H9 (cell line): ENCODE measurements at regions not wholly inside any gene's neighbourhood (a gene's known extent, or its start where the extent isn't known, plus 50 kb on each side); places are given as distances from the start of the nearest gene placed in this dataset.

Source experiments
- DNase-seq: peaks from one replicate; pipeline ENCODE4 v3.0.0-alpha.2; 2017
- H2AFZ ChIP-seq: one replicate; pipeline ENCODE4 v1.6.1; 2013; ENCODE audit warnings: mild to moderate bottlenecking, low read length, control low read depth, moderate library complexity
- H2AK5ac ChIP-seq: 2 replicates; pipeline ENCODE4 v1.6.1; 2013; ENCODE audit warnings: low read length, control low read depth, mixed read lengths; ENCODE audit not compliant: insufficient read length
- H2BK120ac ChIP-seq: one replicate; pipeline ENCODE4 v1.6.1; 2013; ENCODE audit warnings: low read depth, mild to moderate bottlenecking, low read length, control low read depth, inconsistent platforms; ENCODE audit not compliant: poor library complexity, severe bottlenecking
- H2BK12ac ChIP-seq: 2 replicates; pipeline ENCODE4 v1.6.1; 2013; ENCODE audit warnings: low read length, control low read depth, mixed read lengths, low read depth; ENCODE audit not compliant: insufficient read length
- H2BK15ac ChIP-seq: 2 replicates; pipeline ENCODE4 v1.6.1; 2013; ENCODE audit warnings: low read depth, low read length, control low read depth
- H2BK20ac ChIP-seq: one replicate; pipeline ENCODE4 v1.6.1; 2013; ENCODE audit warnings: low read depth, mild to moderate bottlenecking, low read length, control low read depth, inconsistent platforms; ENCODE audit not compliant: poor library complexity, severe bottlenecking
- H2BK5ac ChIP-seq: 2 replicates; pipeline ENCODE4 v1.6.1; 2013; ENCODE audit warnings: low read length, control low read depth, mixed read lengths; ENCODE audit not compliant: insufficient read length
- H3K14ac ChIP-seq: 2 replicates; pipeline ENCODE4 v1.6.1; 2013; ENCODE audit warnings: low read length, control low read depth; ENCODE audit not compliant: insufficient read depth
- H3K18ac ChIP-seq: 2 replicates; pipeline ENCODE4 v1.6.1; 2013; ENCODE audit warnings: low read depth, mild to moderate bottlenecking, mixed read lengths, low read length, control low read depth; ENCODE audit not compliant: insufficient read length
- H3K23ac ChIP-seq: 2 replicates; pipeline ENCODE4 v1.6.1; 2013; ENCODE audit warnings: low read length, control low read depth, mixed read lengths, low read depth; ENCODE audit not compliant: insufficient read length
- H3K23me2 ChIP-seq: 2 replicates; pipeline ENCODE4 v1.6.1; 2013; ENCODE audit warnings: low read depth, mild to moderate bottlenecking, mixed read lengths, low read length, control low read depth; ENCODE audit not compliant: insufficient read length, poor library complexity, severe bottlenecking
- H3K27ac ChIP-seq: 2 replicates; pipeline ENCODE4 v1.5.1; 2013; ENCODE audit warnings: low read length, control low read depth, mixed read lengths, low read depth; ENCODE audit not compliant: insufficient read length
- H3K27me3 ChIP-seq: 2 replicates; pipeline ENCODE4 v1.6.1; 2013; ENCODE audit warnings: low read length, control low read depth, inconsistent platforms; ENCODE audit not compliant: insufficient read depth
- H3K4ac ChIP-seq: 2 replicates; pipeline ENCODE4 v1.6.1; 2013; ENCODE audit warnings: low read depth, mild to moderate bottlenecking, control low read depth, inconsistent platforms, low read length, moderate library complexity
- H3K4me1 ChIP-seq: 2 replicates; pipeline ENCODE4 v1.6.1; 2013; ENCODE audit warnings: low read length, control low read depth, inconsistent platforms; ENCODE audit not compliant: insufficient read depth
- H3K4me2 ChIP-seq: 2 replicates; pipeline ENCODE4 v1.6.1; 2013; ENCODE audit warnings: low read length, control low read depth, mixed read lengths; ENCODE audit not compliant: insufficient read length, insufficient read depth
- H3K56ac ChIP-seq: 2 replicates; pipeline ENCODE4 v1.6.1; 2013; ENCODE audit warnings: low read depth, mild to moderate bottlenecking, mixed read lengths, low read length, control low read depth; ENCODE audit not compliant: insufficient read length
- H3K79me1 ChIP-seq: 2 replicates; pipeline ENCODE4 v1.6.1; 2013; ENCODE audit warnings: low read depth, mild to moderate bottlenecking, moderate library complexity, low read length, control low read depth, inconsistent platforms; ENCODE audit not compliant: insufficient read depth, poor library complexity, severe bottlenecking
- H3K79me2 ChIP-seq: 2 replicates; pipeline ENCODE4 v1.6.1; 2013; ENCODE audit warnings: low read length, control low read depth, inconsistent platforms; ENCODE audit not compliant: insufficient read depth
- H3K9ac ChIP-seq: 2 replicates; pipeline ENCODE4 v1.6.1; 2013; ENCODE audit warnings: low read length, control low read depth, mixed read lengths; ENCODE audit not compliant: insufficient read length; ENCODE audit errors: extremely low read depth
- H3K9me3 ChIP-seq: one replicate; pipeline ENCODE4 v1.6.1; 2013; ENCODE audit warnings: low read depth, low read length, inconsistent platforms; ENCODE audit not compliant: control insufficient read depth
- H3T11ph ChIP-seq: one replicate; pipeline ENCODE4 v1.6.1; 2013; ENCODE audit warnings: mild to moderate bottlenecking, low read length, control low read depth, inconsistent platforms
- H4K20me1 ChIP-seq: one replicate; pipeline ENCODE4 v1.6.1; 2013; ENCODE audit not compliant: control insufficient read depth, insufficient read length, insufficient read depth
- H4K5ac ChIP-seq: 2 replicates; pipeline ENCODE4 v1.6.1; 2013; ENCODE audit warnings: low read depth, mild to moderate bottlenecking, mixed read lengths, low read length, control low read depth; ENCODE audit not compliant: insufficient read length
- H4K8ac ChIP-seq: replicated peaks from 2 replicates; pipeline ENCODE4 v1.6.1; 2013; ENCODE audit warnings: low read length, control low read depth, mixed read lengths, low read depth; ENCODE audit not compliant: insufficient read length
- H4K91ac ChIP-seq: 2 replicates; pipeline ENCODE4 v1.6.1; 2013; ENCODE audit warnings: low read depth, mild to moderate bottlenecking, moderate library complexity, mixed read lengths, low read length, control low read depth; ENCODE audit not compliant: insufficient read length
- H3K27ac Mint-ChIP-seq, 3 experiments: 2 replicates in 2 of 3; 3 replicates in 1 of 3; pipeline ENCODE4 v1.8.0; 2020 to 2021; ENCODE audit warnings: mixed read lengths in 3 of 3, mild to moderate bottlenecking in 1 of 3, moderate library complexity in 1 of 3
- H3K27me3 Mint-ChIP-seq: 2 replicates; pipeline ENCODE4 v1.8.0; 2021; ENCODE audit warnings: low read depth, mild to moderate bottlenecking, moderate library complexity, mixed read lengths
- H3K36me3 Mint-ChIP-seq, 3 experiments: 2 replicates in 2 of 3; 3 replicates in 1 of 3; pipeline ENCODE4 v1.8.0; 2020 to 2021; ENCODE audit warnings: low read depth in 3 of 3, mixed read lengths in 3 of 3; ENCODE audit not compliant: insufficient read depth in 1 of 3
- H3K4me1 Mint-ChIP-seq, 2 experiments: 2 replicates each; pipeline ENCODE4 v1.8.0; 2020; ENCODE audit warnings: mixed read lengths in 2 of 2
- H3K4me3 Mint-ChIP-seq, 2 experiments: 2 replicates in 1 of 2; 3 replicates in 1 of 2; pipeline ENCODE4 v1.8.0; 2020 to 2021; ENCODE audit warnings: mild to moderate bottlenecking in 2 of 2, mixed read lengths in 2 of 2, moderate library complexity in 1 of 2
- H3K9me3 Mint-ChIP-seq, 2 experiments: 2 replicates in 1 of 2; 3 replicates in 1 of 2; pipeline ENCODE4 v1.8.0; 2020; ENCODE audit warnings: mild to moderate bottlenecking in 2 of 2, mixed read lengths in 2 of 2, moderate library complexity in 1 of 2
- WGBS: extraction: QIAGEN DNeasy Blood & Tissue Kit; methylation state at CpG from one replicate; pipeline ENCODE4 v1.1.7; 2013; ENCODE audit warnings: missing lambda C conversion rate, low lambda C conversion rate, mixed read lengths; ENCODE audit not compliant: insufficient read length; ENCODE audit errors: extremely low coverage; 5-methylcytosine and 5-hydroxymethylcytosine counted together
- TF ChIP-seq, protein P1 (sequence below): fragments of 200-600 bp; sonication (generic); conservative IDR thresholded peaks from 3 replicates; pipeline ENCODE4 v1.8.0; 2021; ENCODE audit warnings: antibody characterized with exemption, mild to moderate bottlenecking

DNA sequence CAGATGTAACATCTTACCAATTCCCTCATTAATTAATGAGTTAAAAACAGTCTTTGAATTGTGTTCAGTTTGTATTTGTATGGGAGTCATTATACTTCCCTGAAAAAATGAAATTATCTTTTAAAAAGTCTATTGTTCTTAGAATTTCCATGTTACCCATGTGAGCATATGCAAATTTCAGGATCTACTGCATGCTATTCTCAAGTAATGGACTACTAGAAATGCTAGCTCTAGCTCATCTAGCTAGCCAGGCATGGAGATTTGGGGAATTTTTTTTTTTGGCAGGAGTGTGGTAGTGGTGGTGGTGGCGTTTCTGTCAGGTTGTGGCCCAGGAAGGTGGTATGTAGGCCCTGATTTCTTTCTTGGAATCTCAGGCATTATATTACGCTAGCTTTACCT is 218.4 kb downstream of the AEBP2 start:
- Histone ChIP-seq H3K18ac (no peak overlapping the region), H3K23me2 (no peaks in the 10 kb centered on the region), H3K79me1 (no peaks in the 10 kb centered on the region), H2BK15ac (no peak overlapping the region), H4K91ac (no peak overlapping the region), H3K79me2 (no peaks in the 10 kb centered on the region), H3K4me2 (no peak overlapping the region), H2BK20ac (no peak overlapping the region), H3T11ph (no peak overlapping the region), H3K9ac (no peak overlapping the region), H3K56ac (no peak overlapping the region), H4K20me1 (no peaks in the 10 kb centered on the region), H3K23ac (no peak overlapping the region), H3K14ac (no peak overlapping the region), H3K4me1 (no peaks in the 10 kb centered on the region; the same call in 1 of the 2 replicates), H2BK5ac (no peak overlapping the region), H2AK5ac (no peak overlapping the region), H2BK12ac (no peak overlapping the region), H3K27me3 (no peaks in the 10 kb centered on the region), H4K5ac (no peak overlapping the region), H4K8ac (no peak overlapping the region), H3K4ac (no peak overlapping the region), H3K27ac (no peak overlapping the region), H2BK120ac (no peak overlapping the region), H2AFZ (no peak overlapping the region), H3K9me3 (no peaks in the 10 kb centered on the region)
- Mint-ChIP-seq H3K9me3 (peaks cover 3 to 6% of the 10 kb centered on the region in 2 experiments; a peak in 2 of 5 replicates), H3K27ac (no peak overlapping the region), H3K4me1 (peaks cover 9 to 15% of the 10 kb centered on the region in 2 experiments), H3K4me3 (no peak overlapping the region), H3K27me3 (no peaks in the 10 kb centered on the region), H3K36me3 (no peaks in the 10 kb centered on the region; a peak in 1 of 7 replicates)
- TF ChIP-seq, protein P1, sequence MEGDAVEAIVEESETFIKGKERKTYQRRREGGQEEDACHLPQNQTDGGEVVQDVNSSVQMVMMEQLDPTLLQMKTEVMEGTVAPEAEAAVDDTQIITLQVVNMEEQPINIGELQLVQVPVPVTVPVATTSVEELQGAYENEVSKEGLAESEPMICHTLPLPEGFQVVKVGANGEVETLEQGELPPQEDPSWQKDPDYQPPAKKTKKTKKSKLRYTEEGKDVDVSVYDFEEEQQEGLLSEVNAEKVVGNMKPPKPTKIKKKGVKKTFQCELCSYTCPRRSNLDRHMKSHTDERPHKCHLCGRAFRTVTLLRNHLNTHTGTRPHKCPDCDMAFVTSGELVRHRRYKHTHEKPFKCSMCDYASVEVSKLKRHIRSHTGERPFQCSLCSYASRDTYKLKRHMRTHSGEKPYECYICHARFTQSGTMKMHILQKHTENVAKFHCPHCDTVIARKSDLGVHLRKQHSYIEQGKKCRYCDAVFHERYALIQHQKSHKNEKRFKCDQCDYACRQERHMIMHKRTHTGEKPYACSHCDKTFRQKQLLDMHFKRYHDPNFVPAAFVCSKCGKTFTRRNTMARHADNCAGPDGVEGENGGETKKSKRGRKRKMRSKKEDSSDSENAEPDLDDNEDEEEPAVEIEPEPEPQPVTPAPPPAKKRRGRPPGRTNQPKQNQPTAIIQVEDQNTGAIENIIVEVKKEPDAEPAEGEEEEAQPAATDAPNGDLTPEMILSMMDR = no peak
- no peak for DNase-seq
- no CpG with 5 or more reads among the region's 2 CpGs for WGBS
